ENCODE measurements at regions not wholly inside any gene's neighbourhood (a gene's known extent, or its start where the extent isn't known, plus 50 kb on each side); places are given as distances from the start of the nearest gene placed in this dataset.

- TF ChIP-seq CTCF (IDR thresholded peaks at IDR 0.05): no peak
- no peak for TF ChIP-seq EP300 (IDR thresholded peaks at IDR 0.05)
These were observed 388.1 kb upstream of the CHAC2 start for GRCh38 chr2:53379547-53379946.
